Ishikawa (cell line): ENCODE measurements at regions not wholly inside any gene's neighbourhood (a gene's known extent, or its start where the extent isn't known, plus 50 kb on each side); places are given as distances from the start of the nearest gene placed in this dataset.

ENCODE experiments used
- CEBPB ChIP-seq: IDR thresholded peaks from 2 replicates; pipeline ENCODE4 v1.6.1; 2012
- CREB1 ChIP-seq: IDR thresholded peaks from 2 replicates; pipeline ENCODE4 v1.6.1; 2012; ENCODE audit warnings: low read depth
- EGR1 ChIP-seq: IDR thresholded peaks from 2 replicates; pipeline ENCODE4 v1.6.1; 2012
- EP300 ChIP-seq: IDR thresholded peaks from 2 replicates; pipeline ENCODE4 v1.6.1; 2012; ENCODE audit warnings: borderline replicate concordance
- FOXM1 ChIP-seq: IDR thresholded peaks from 2 replicates; pipeline ENCODE4 v1.6.1; 2012; ENCODE audit warnings: low read depth, borderline replicate concordance
- NFIC ChIP-seq: IDR thresholded peaks from 2 replicates; pipeline ENCODE4 v1.6.1; 2012
- RAD21 ChIP-seq: IDR thresholded peaks from 2 replicates; pipeline ENCODE4 v1.6.1; 2012; ENCODE audit warnings: low read depth
- TAF1 ChIP-seq: IDR thresholded peaks from 2 replicates; pipeline ENCODE4 v1.6.1; 2012; ENCODE audit warnings: low read depth, mild to moderate bottlenecking
- TCF12 ChIP-seq: IDR thresholded peaks from 2 replicates; pipeline ENCODE4 v1.6.1; 2012; ENCODE audit warnings: low read depth
- TEAD4 ChIP-seq: IDR thresholded peaks from 2 replicates; pipeline ENCODE4 v1.6.1; 2012
- YY1 ChIP-seq: IDR thresholded peaks from 2 replicates; pipeline ENCODE4 v1.6.1; 2012; ENCODE audit warnings: low read depth
- ZBTB7A ChIP-seq: IDR thresholded peaks from 2 replicates; pipeline ENCODE4 v1.6.1; 2012; ENCODE audit warnings: low read depth
- TF ChIP-seq, protein P1 (sequence below): IDR thresholded peaks from 2 replicates; pipeline ENCODE4 v1.6.1; 2012; ENCODE audit warnings: low read depth, mild to moderate bottlenecking
- TF ChIP-seq, protein P2 (sequence below): IDR thresholded peaks from 2 replicates; pipeline ENCODE4 v1.6.1; 2012
- TF ChIP-seq, protein P3 (sequence below): IDR thresholded peaks from 2 replicates; pipeline ENCODE4 v1.6.1; 2012

DNA sequence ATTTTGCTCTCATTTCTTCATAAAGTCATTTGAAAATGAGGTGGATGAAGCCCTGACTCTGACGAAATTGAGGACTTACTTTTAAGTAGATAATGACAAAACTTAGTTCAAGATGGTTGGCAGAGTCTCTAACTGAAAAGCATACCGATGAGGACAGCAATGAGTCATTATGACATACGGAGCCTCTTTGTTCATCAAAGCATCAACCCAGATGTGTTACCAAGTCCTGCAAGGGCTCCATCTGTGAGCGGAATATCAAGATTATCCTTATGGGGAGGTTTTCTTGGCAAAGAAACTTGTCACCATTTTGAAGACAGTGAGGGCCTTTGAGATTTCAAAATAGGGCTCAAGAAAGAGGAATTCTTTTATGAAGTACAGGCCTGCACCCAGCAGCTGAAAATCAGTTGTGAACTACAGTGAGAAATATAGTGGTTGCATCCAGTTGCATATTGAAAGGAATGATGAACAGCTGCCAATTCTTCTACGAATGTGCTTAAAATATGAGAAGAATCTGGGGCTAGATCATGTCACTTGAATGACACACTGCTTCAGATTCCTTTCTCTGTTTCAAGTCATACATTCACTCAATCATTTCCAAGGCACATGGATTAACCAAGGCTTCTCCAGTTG lies 86.6 kb upstream of the SLC24A2 start:
- TF ChIP-seq CEBPB (no peak), TCF12 (no peak), FOXM1 (no peak), EP300 (no peak), ZBTB7A (no peak), CREB1 (no peak), NFIC (no peak), TAF1 (no peak), YY1 (no peak), EGR1 (no peak), TEAD4 (no peak)
- TF ChIP-seq, protein P1, sequence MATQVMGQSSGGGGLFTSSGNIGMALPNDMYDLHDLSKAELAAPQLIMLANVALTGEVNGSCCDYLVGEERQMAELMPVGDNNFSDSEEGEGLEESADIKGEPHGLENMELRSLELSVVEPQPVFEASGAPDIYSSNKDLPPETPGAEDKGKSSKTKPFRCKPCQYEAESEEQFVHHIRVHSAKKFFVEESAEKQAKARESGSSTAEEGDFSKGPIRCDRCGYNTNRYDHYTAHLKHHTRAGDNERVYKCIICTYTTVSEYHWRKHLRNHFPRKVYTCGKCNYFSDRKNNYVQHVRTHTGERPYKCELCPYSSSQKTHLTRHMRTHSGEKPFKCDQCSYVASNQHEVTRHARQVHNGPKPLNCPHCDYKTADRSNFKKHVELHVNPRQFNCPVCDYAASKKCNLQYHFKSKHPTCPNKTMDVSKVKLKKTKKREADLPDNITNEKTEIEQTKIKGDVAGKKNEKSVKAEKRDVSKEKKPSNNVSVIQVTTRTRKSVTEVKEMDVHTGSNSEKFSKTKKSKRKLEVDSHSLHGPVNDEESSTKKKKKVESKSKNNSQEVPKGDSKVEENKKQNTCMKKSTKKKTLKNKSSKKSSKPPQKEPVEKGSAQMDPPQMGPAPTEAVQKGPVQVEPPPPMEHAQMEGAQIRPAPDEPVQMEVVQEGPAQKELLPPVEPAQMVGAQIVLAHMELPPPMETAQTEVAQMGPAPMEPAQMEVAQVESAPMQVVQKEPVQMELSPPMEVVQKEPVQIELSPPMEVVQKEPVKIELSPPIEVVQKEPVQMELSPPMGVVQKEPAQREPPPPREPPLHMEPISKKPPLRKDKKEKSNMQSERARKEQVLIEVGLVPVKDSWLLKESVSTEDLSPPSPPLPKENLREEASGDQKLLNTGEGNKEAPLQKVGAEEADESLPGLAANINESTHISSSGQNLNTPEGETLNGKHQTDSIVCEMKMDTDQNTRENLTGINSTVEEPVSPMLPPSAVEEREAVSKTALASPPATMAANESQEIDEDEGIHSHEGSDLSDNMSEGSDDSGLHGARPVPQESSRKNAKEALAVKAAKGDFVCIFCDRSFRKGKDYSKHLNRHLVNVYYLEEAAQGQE, result no peak
- TF ChIP-seq, protein P2, sequence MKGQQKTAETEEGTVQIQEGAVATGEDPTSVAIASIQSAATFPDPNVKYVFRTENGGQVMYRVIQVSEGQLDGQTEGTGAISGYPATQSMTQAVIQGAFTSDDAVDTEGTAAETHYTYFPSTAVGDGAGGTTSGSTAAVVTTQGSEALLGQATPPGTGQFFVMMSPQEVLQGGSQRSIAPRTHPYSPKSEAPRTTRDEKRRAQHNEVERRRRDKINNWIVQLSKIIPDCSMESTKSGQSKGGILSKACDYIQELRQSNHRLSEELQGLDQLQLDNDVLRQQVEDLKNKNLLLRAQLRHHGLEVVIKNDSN, result no peak

DNA sequence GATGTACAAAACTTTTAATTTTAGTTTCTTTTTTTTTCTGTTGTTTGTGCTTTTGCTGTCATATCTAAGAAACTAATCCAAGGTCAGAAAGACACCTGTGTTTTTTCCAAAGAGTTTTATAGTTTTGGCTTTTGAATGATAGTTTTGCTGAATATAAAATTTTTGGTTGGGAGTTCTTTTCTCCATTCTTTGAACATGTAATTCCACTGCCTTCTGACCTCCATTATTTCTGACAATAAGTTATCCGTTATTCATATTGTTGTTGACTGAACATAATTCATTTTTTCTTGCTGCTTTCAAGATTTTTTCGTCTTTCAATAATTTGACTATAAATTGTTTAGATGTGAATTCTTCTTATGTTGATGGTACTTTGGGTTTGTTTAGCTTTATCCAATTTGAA lies 82.2 kb upstream of the SLC24A2 start:
- no peak for TF ChIP-seq CEBPB
- no peak for TF ChIP-seq YY1
- no peak for TF ChIP-seq NFIC
- no peak for TF ChIP-seq RAD21
- no peak for TF ChIP-seq FOXM1
- no peak for TF ChIP-seq TAF1
- no peak for TF ChIP-seq EP300
- TF ChIP-seq, protein P1, result no peak
- TF ChIP-seq, protein P3, sequence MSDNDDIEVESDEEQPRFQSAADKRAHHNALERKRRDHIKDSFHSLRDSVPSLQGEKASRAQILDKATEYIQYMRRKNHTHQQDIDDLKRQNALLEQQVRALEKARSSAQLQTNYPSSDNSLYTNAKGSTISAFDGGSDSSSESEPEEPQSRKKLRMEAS, result no peak
- TF ChIP-seq CREB1, result no peak
- TF ChIP-seq ZBTB7A, result no peak

DNA sequence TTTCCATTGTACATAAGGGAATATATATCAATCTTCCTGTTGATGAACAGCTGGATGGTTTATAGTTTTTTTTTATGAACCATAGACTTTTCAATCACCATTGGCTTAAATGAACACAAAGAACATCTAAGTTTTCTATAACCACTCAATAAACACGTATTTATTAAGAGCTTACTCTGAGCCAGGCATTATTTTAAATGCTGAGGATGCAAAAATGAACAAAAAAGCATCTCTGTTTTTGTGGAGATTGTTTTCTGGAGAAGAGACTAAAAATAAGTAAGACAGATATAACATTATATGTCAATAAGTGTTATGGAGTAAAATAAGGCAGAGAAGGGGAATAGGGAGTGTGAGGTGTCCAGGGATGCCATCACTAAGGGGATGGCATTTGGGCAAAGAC lies 52.1 kb upstream of the SLC24A2 start:
- TF ChIP-seq CREB1 (no peak), EGR1 (no peak), TAF1 (no peak), ZBTB7A (no peak), FOXM1 (no peak), EP300 (no peak), TEAD4 (no peak), CEBPB (no peak), YY1 (no peak), NFIC (no peak)
- TF ChIP-seq, protein P1, result no peak
- TF ChIP-seq, protein P2, result no peak
- TF ChIP-seq, protein P3, result no peak
